Prostate gland (tissue), 2 donors: ENCODE measurements at regions not wholly inside any gene's neighbourhood (a gene's known extent, or its start where the extent isn't known, plus 50 kb on each side); places are given as distances from the start of the nearest gene placed in this dataset.

ENCODE experiments used
- POLR2A ChIP-seq: fragments of 450-650 bp; IDR thresholded peaks from one replicate; pipeline ENCODE4 v1.6.1; 2016; ENCODE audit warnings: antibody characterized with exemption, mild to moderate bottlenecking
- TF ChIP-seq, protein P1 (sequence below), 4 experiments: fragments of 200-600 bp in 2 of 4; fragments of 450-650 bp in 2 of 4; sonication (generic) in 2 of 4; IDR thresholded peaks; 1 replicate in 3 of 4; 2 replicates in 1 of 4; pipeline ENCODE4 v1.5.1; 2016 to 2019; ENCODE audit warnings: antibody characterized with exemption in 4 of 4, mild to moderate bottlenecking in 2 of 4, moderate library complexity in 2 of 4

DNA sequence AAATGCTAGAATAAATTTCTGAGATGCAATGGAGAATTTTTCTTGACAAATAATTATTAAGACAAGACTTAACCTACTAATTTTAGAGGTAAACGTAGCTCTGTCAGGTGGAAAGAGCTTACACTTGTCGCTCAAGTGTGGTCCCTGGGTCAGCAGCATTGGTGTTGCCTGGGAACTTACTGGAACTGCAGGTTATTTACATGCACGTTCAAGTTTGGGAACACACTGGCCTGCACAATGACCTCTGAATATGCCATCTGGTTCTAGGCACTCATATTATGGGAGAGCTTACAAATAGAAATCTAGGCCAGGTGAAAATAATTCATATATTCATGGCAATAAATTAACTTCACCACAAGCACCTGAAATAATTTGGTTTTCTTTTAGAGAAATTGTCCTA, 88.5 kb upstream of the BCL9 start:
- TF ChIP-seq, protein P1, sequence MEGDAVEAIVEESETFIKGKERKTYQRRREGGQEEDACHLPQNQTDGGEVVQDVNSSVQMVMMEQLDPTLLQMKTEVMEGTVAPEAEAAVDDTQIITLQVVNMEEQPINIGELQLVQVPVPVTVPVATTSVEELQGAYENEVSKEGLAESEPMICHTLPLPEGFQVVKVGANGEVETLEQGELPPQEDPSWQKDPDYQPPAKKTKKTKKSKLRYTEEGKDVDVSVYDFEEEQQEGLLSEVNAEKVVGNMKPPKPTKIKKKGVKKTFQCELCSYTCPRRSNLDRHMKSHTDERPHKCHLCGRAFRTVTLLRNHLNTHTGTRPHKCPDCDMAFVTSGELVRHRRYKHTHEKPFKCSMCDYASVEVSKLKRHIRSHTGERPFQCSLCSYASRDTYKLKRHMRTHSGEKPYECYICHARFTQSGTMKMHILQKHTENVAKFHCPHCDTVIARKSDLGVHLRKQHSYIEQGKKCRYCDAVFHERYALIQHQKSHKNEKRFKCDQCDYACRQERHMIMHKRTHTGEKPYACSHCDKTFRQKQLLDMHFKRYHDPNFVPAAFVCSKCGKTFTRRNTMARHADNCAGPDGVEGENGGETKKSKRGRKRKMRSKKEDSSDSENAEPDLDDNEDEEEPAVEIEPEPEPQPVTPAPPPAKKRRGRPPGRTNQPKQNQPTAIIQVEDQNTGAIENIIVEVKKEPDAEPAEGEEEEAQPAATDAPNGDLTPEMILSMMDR (IDR thresholded peaks at IDR 0.05), result no peak
- TF ChIP-seq POLR2A, result no peak
